ENCODE measurements at regions not wholly inside any gene's neighbourhood (a gene's known extent, or its start where the extent isn't known, plus 50 kb on each side); places are given as distances from the start of the nearest gene placed in this dataset.

GRCh38 chr20:43306837-43307236 is 117.1 kb upstream of the PTPRT start:
- no peak for DNase-seq (ENCODE audit: low spot score)

DNA sequence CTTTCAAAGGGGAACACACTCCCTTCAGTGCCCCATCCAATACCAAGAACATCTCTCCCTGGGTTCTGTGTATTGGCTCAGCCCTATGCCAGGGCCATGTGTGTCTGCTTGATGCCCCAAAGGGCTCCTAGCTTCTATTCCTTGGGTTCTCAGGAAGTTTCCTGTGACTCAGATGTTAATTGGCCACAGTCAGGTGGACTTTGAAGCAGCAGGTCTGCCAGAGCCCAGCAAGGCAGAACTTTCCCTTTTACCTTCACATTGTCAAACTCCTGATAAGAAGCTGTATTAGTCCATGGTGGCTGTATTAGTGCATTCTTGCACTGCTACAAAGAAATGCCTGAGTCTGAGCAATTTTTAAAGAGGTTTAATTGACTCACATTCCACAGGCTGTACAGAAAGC is 116.0 kb upstream of the PTPRT start:
- DNase-seq (ENCODE audit: low spot score), result no peak

DNA sequence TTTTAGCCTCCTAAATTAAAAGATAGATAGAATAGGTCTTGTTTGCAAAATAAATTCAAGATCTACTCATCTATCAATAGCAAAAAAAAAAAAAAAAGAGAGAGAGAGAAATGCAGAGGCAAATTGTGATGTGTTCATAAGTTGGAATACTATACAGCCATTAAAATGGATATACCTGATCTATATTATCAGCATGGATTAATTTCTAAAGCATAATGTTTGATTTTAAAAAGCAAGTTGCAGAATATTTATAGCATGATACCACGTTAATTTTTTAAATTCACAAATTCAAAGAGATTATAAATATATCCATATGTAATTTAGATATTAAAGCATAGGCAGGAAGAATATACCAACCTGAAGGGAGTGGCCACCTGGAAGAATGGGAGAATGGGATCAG is 114.9 kb upstream of the PTPRT start:
- no peak for DNase-seq (ENCODE audit: low spot score)

- no peak for DNase-seq (ENCODE audit: low spot score)
These were observed 113.2 kb upstream of the PTPRT start for GRCh38 chr20:43302936-43303335.

DNA sequence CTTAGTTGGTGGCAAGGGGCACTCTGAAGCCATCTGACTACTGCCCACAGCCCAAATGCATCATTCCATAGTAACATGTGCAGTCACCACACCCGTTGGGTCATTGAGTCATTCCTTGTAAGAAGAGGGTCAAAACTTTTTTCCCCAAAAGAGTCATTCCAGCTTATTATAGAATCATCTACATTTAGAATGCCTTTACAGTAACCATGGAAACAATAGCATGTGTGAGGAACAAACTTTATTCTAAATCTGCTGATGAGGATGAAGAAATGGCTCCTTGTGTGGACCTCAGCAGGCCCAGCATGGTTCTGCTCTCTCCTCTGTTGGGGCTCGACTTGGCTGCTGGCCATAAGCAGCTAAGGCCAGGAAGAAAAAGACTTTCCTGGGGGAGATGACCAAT is 111.2 kb upstream of the PTPRT start:
- DNase-seq (ENCODE audit: low spot score), result no peak

GRCh38 chr20:43295781-43296180 is 106.1 kb upstream of the PTPRT start:
- no peak for DNase-seq (ENCODE audit: low spot score)

- no peak for DNase-seq (ENCODE audit: low spot score)
These were observed 105.6 kb upstream of the PTPRT start for GRCh38 chr20:43295263-43295662.

- no peak for DNase-seq (ENCODE audit: low spot score)
These were observed 104.3 kb upstream of the PTPRT start for GRCh38 chr20:43294031-43294430.

- DNase-seq (ENCODE audit: low spot score), result no peak
These were observed 103.5 kb upstream of the PTPRT start for GRCh38 chr20:43293068-43293786.

DNA sequence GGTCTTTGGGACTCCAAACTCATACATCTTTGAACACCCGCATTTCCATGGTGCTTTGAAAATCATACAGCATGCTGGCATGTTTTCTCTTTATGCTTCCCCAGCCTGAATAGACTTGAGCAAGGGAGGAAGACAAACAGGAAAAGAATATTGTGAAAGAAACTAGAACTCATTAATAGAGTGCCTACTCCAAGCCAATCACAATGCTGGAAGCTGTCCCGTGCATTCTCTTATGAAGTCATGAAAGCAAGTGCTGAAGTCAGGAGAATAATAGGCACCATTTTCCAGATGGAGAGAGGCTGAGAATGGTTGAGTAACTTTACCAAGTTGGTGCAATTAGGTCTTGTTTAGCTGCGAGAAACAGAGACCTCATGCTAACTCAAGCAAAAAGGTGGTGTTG is 102.5 kb upstream of the PTPRT start:
- DNase-seq (ENCODE audit: low spot score), result no peak

DNA sequence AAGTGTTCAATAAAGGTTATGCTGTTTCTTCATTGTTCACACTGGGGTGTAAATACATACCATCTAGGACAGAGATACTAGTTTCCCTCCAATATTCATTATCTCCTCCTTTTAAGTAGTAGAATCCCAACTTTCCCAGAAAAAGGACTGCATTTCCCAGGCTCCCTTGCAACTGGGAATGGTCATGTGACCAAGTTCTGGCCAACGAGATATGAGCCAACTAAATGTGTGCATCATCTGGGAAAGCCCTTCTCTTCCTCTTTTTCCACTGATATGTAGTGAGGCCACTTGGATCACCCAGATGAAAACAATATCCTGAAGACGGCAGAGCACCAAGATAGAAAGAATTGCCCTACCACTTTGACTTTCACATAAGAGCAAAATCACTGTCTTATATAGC is 97.9 kb upstream of the PTPRT start:
- no peak for DNase-seq (ENCODE audit: low spot score)

GRCh38 chr20:43285170-43285569 is 95.5 kb upstream of the PTPRT start:
- no peak for DNase-seq (ENCODE audit: low spot score)

GRCh38 chr20:43284486-43284885 is 94.8 kb upstream of the PTPRT start:
- DNase-seq (ENCODE audit: low spot score), result no peak

DNA sequence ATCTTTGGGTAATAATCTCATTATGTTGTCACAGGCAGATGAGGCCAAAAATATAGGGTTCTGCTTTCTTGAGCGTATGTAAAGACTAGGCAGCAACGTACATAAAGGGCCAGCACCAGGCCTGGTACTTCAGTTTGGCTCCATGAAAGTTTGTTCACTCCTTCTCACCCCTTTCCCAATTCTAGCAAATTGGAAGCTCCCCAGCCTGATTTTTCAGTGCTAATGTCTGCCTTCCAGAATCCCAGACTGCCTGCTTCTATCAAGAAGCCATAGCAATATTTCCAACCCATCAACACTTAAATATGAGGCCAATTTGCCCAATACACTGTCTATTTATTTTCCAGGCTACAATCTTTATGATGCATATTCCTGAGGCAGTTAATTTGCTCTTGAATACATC is 93.4 kb upstream of the PTPRT start:
- DNase-seq (ENCODE audit: low spot score), result no peak

DNA sequence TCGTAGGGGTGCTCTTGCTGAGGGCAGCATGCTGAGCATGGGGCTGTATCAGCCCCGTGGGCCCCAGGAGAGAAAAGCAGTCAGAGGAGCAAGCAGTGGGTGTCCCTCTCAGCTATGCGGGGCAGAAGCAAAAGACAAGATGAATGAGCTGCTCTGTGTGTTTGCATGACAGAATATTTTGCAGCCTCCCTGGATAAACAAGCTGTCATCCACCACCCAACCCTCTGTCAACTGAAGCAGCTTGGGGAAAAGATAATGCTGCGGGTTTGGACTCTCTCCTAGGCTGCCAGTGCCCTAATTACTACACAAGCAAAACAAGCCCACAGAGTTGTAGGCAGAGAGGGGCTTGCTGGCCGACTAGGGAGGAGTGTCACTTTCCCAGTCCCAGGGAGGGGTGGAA is 82.3 kb upstream of the PTPRT start:
- no peak for DNase-seq (ENCODE audit: low spot score)

- no peak for DNase-seq (ENCODE audit: low spot score)
These were observed 75.7 kb upstream of the PTPRT start for GRCh38 chr20:43265449-43265848.

DNA sequence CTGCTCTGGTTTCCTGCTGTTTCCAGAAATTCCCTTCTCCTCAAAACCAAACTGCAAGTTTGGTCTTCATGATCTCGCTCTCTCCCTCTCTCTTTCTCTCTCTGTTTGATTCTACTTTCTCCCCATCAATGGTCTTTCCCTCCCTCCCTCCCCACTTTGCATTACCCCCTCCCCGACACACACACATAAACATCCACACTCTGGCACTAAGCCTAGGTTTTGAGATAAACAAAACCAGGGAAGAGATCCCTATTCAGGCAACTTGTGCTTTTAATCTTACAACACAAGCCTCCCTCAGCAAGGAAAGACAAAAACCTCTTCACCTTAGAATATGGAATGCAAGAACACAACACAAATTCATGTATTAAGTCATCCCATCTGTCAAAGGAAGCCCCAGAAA is 73.5 kb upstream of the PTPRT start:
- no peak for DNase-seq (ENCODE audit: low spot score)

- no peak for DNase-seq (ENCODE audit: low spot score)
These were observed 72.6 kb upstream of the PTPRT start for GRCh38 chr20:43262341-43262740.

DNA sequence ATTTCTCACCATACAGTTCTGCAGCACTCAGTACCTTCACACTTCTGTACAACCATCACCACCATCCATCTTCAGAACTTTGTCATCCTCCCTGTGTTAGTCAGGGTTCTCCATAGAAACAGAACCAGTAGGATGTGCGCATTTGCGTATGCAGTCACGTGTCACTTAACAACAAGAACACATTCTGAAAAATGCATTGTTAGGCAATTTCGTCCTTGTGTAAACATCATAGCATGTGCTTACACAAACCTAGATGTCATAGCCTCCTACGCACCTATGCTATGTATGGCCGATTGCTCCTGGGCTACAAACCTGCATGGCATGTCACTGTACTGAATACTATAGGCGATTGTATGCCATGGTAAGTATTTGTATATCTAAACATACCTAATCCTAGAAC is 66.2 kb upstream of the PTPRT start:
- DNase-seq (ENCODE audit: low spot score), result no peak

- no peak for DNase-seq (ENCODE audit: low spot score)
These were observed 63.1 kb upstream of the PTPRT start for GRCh38 chr20:43252761-43253160.

GRCh38 chr20:43248341-43248740 is 58.6 kb upstream of the PTPRT start:
- DNase-seq (ENCODE audit: low spot score), result no peak

GRCh38 chr20:43247361-43247760 is 57.7 kb upstream of the PTPRT start:
- DNase-seq (ENCODE audit: low spot score), result no peak

- DNase-seq (ENCODE audit: low spot score), result no peak
These were observed 54.9 kb upstream of the PTPRT start for GRCh38 chr20:43244647-43245046.

- no peak for DNase-seq (ENCODE audit: low spot score)
These were observed 54.1 kb upstream of the PTPRT start for GRCh38 chr20:43243672-43244269.

All from H4 (cell line).